Panc1 (cell line): ENCODE measurements at regions not wholly inside any gene's neighbourhood (a gene's known extent, or its start where the extent isn't known, plus 50 kb on each side); places are given as distances from the start of the nearest gene placed in this dataset.

Experiments used
- ATAC-seq: fragments of 200-7000 bp; cut with Tn5 transposase; 2 replicates; pipeline ENCODE4 v1.9.1; 2020; ENCODE audit warnings: mild to moderate bottlenecking, moderate library complexity
- BruUV-seq: library from RNA; stranded (reverse); fragments of 400-500 nt; replicated peaks from 2 replicates; lab custom pipeline; 2021; lab: Mats Ljungman, UMichigan
- CTCF ChIA-PET: fragments of 300-600 bp; sonication (Branson Sonifier 250); formaldehyde crosslinking; loops from one replicate; lab custom pipeline; 2022; ENCODE audit warnings: antibody characterized with exemption; lab: Charles Lee
- POLR2A ChIA-PET: fragments of 300-600 bp; sonication (Branson Sonifier 250); formaldehyde crosslinking; loops from one replicate; lab custom pipeline; 2022; ENCODE audit warnings: antibody characterized with exemption; lab: Charles Lee
- DNase-seq: peaks from one replicate; pipeline ENCODE4 v3.0.0-alpha.2; 2010; ENCODE audit warnings: low read depth, low spot score
- H3K27ac ChIP-seq: 2 replicates; pipeline ENCODE4 v1.5.1; 2011; ENCODE audit warnings: mild to moderate bottlenecking, low read length, inconsistent platforms
- H3K27me3 ChIP-seq: fragments of 200-500 bp; sonication (Bioruptor generic); 2 replicates; pipeline ENCODE4 v1.6.0; 2014; ENCODE audit warnings: low read length, inconsistent platforms; ENCODE audit not compliant: control insufficient read depth, insufficient read depth
- H3K36me3 ChIP-seq: fragments of 200-500 bp; sonication (Bioruptor generic); 2 replicates; pipeline ENCODE4 v1.5.1; 2014; ENCODE audit warnings: inconsistent platforms, mild to moderate bottlenecking, low read length, moderate library complexity; ENCODE audit not compliant: control insufficient read depth, insufficient read depth
- H3K4me1 ChIP-seq: 2 replicates; pipeline ENCODE4 v1.5.1; 2011; ENCODE audit warnings: inconsistent platforms, mild to moderate bottlenecking, low read length, moderate library complexity; ENCODE audit not compliant: control insufficient read depth, insufficient read depth
- H3K4me3 ChIP-seq, 2 experiments: 2 replicates each; pipeline ENCODE4 v1.5.1; 2011 to 2012; ENCODE audit warnings: low read depth in 2 of 2, low read length in 2 of 2, mild to moderate bottlenecking in 2 of 2, inconsistent platforms in 1 of 2, moderate library complexity in 1 of 2
- H3K9me3 ChIP-seq: fragments of 200-500 bp; sonication (Bioruptor generic); 2 replicates; pipeline ENCODE4 v1.5.1; 2014; ENCODE audit warnings: low read depth, mild to moderate bottlenecking, inconsistent platforms, low read length, moderate library complexity; ENCODE audit not compliant: control insufficient read depth, insufficient read depth
- POLR2AphosphoS5 ChIP-seq: IDR thresholded peaks from 2 replicates; pipeline ENCODE4 v1.6.1; 2012; ENCODE audit warnings: mild to moderate bottlenecking, low read depth, low read length, moderate library complexity
- SIN3A ChIP-seq: IDR thresholded peaks from 2 replicates; pipeline ENCODE4 v1.6.1; 2012; ENCODE audit warnings: low read depth, mild to moderate bottlenecking, low read length, moderate library complexity, borderline replicate concordance; ENCODE audit not compliant: insufficient read depth
- TCF7L2 ChIP-seq: IDR thresholded peaks from 2 replicates; pipeline ENCODE4 v1.6.1; 2011; ENCODE audit warnings: mild to moderate bottlenecking, low read depth, low read length, inconsistent platforms
- in situ Hi-C: cut with HindIII; loops from 2 replicates; pipeline ENCODE4 v1.10.0; 2016; ENCODE audit warnings: low sequenced_read_pairs, low pct_unique_long_range_greater_than_20kb
- intact Hi-C: fragments of 100-400 bp; cut with micrococcal nuclease; formaldehyde crosslinking; loops from one replicate; pipeline ENCODE4 v1.10.0; 2022; ENCODE audit not compliant: unreplicated experiment
- TF ChIP-seq, protein P1 (sequence below): fragments of 450-650 bp; IDR thresholded peaks from 2 replicates; pipeline ENCODE4 v1.5.1; 2017; ENCODE audit warnings: mild to moderate bottlenecking
- TF ChIP-seq, protein P2 (sequence below), 2 experiments: IDR thresholded peaks; 2 replicates each; pipeline ENCODE4 v1.6.1; 2011 to 2012; ENCODE audit warnings: low read depth in 2 of 2, control low read depth in 1 of 2, low read length in 1 of 2, mild to moderate bottlenecking in 1 of 2, moderate library complexity in 1 of 2; ENCODE audit not compliant: insufficient read depth in 1 of 2

DNA sequence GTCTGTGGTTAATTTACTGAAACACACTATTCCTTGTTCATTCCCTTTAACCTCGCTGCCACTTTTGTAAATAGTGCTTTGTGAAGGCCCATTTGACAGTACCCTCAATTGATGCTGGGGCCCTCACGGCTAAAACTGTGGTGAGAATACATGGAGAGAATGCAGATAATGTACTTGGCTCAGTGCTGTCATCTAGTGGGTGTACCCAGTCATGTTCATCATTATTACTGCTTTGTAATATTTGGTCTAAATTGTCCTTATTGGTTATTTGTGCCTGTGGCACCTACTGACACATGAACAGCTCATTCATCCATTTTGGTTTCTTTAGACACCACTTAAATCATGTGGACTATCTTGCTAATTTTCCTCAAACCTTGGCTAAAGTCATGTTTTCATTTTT is 543.6 kb downstream of the EDEM1 start:
- BruUV-seq = no TSS peak
- in situ Hi-C loops = no loop called here
- Histone ChIP-seq H3K36me3 (no peaks in the 10 kb centered on the region), H3K4me1 (no peaks in the 10 kb centered on the region), H3K9me3 (no peaks in the 10 kb centered on the region), H3K27me3 (no peaks in the 10 kb centered on the region), H3K4me3 (no peak overlapping the region), H3K27ac (no peak overlapping the region)
- ATAC-seq (no peak), DNase-seq (no peak)
- TF ChIP-seq POLR2AphosphoS5 = no peak
- no peak for TF ChIP-seq SIN3A
- TF ChIP-seq, protein P1, sequence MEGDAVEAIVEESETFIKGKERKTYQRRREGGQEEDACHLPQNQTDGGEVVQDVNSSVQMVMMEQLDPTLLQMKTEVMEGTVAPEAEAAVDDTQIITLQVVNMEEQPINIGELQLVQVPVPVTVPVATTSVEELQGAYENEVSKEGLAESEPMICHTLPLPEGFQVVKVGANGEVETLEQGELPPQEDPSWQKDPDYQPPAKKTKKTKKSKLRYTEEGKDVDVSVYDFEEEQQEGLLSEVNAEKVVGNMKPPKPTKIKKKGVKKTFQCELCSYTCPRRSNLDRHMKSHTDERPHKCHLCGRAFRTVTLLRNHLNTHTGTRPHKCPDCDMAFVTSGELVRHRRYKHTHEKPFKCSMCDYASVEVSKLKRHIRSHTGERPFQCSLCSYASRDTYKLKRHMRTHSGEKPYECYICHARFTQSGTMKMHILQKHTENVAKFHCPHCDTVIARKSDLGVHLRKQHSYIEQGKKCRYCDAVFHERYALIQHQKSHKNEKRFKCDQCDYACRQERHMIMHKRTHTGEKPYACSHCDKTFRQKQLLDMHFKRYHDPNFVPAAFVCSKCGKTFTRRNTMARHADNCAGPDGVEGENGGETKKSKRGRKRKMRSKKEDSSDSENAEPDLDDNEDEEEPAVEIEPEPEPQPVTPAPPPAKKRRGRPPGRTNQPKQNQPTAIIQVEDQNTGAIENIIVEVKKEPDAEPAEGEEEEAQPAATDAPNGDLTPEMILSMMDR = no peak
- TF ChIP-seq, protein P2, sequence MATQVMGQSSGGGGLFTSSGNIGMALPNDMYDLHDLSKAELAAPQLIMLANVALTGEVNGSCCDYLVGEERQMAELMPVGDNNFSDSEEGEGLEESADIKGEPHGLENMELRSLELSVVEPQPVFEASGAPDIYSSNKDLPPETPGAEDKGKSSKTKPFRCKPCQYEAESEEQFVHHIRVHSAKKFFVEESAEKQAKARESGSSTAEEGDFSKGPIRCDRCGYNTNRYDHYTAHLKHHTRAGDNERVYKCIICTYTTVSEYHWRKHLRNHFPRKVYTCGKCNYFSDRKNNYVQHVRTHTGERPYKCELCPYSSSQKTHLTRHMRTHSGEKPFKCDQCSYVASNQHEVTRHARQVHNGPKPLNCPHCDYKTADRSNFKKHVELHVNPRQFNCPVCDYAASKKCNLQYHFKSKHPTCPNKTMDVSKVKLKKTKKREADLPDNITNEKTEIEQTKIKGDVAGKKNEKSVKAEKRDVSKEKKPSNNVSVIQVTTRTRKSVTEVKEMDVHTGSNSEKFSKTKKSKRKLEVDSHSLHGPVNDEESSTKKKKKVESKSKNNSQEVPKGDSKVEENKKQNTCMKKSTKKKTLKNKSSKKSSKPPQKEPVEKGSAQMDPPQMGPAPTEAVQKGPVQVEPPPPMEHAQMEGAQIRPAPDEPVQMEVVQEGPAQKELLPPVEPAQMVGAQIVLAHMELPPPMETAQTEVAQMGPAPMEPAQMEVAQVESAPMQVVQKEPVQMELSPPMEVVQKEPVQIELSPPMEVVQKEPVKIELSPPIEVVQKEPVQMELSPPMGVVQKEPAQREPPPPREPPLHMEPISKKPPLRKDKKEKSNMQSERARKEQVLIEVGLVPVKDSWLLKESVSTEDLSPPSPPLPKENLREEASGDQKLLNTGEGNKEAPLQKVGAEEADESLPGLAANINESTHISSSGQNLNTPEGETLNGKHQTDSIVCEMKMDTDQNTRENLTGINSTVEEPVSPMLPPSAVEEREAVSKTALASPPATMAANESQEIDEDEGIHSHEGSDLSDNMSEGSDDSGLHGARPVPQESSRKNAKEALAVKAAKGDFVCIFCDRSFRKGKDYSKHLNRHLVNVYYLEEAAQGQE (IDR thresholded peaks at IDR 0.05; ENCODE audit: insufficient read depth in 1 of 2, low read depth in 2 of 2, low read length in 1 of 2) = no peak
- TF ChIP-seq TCF7L2 = no peak
- CTCF ChIA-PET = no interaction called here
- POLR2A ChIA-PET = no interaction called here
- intact Hi-C loops = no loop called here

DNA sequence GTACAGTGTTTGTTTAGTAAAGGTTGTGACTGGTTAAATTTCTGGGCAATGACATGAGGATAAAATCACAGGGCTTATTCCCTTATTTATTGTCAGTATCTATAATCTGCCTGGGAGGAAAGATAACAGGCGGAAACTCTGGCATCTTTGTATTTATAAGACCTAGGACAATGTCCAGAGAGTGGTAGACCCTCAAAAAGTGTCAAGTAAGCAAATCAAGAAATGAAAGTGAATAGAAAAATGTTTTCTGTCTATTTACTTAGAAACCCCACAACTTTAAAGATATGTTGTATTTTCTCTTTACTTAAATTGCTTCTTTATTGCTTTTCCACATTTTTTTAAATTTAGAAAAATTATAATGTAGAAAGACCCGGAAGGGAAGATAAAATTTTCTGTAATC is 544.6 kb downstream of the EDEM1 start:
- CTCF ChIA-PET = no interaction called here

More for the DNA sequence above, 544.6 kb downstream of the EDEM1 start:
- Histone ChIP-seq H3K36me3 (no peaks in the 10 kb centered on the region), H3K9me3 (no peaks in the 10 kb centered on the region), H3K27ac (no peak overlapping the region), H3K4me1 (no peaks in the 10 kb centered on the region), H3K27me3 (no peaks in the 10 kb centered on the region), H3K4me3 (no peak overlapping the region)
- TF ChIP-seq, protein P2 (IDR thresholded peaks at IDR 0.05; ENCODE audit: insufficient read depth in 1 of 2, low read depth in 2 of 2, low read length in 1 of 2) = no peak
- TF ChIP-seq TCF7L2 = no peak
- no peak for TF ChIP-seq POLR2AphosphoS5
- no peak for TF ChIP-seq SIN3A
- TF ChIP-seq, protein P1 = no peak
- intact Hi-C loops (no loop called here), in situ Hi-C loops (no loop called here)
- no TSS peak for BruUV-seq
- ATAC-seq = no peak
- POLR2A ChIA-PET = no interaction called here
- DNase-seq = no peak
